ENCODE measurements at regions not wholly inside any gene's neighbourhood (a gene's known extent, or its start where the extent isn't known, plus 50 kb on each side); places are given as distances from the start of the nearest gene placed in this dataset.
A peak's percentile ranks its signal among the peaks of the same experiment; 100 is the strongest.

GRCh38 chr6:99846006-99846405 is 148.0 kb downstream of the MCHR2 start (continued):
- TF ChIP-seq CHD7 (IDR thresholded peaks at IDR 0.05; ENCODE audit: insufficient replicate concordance, low read length) (peak; percentile 44), YY1 (IDR thresholded peaks at IDR 0.05; ENCODE audit: low read depth, low read length) (no peak; the same call in 1 of the 2 replicates), EP300 (IDR thresholded peaks at IDR 0.05; ENCODE audit: borderline replicate concordance in 1 of 2, low read depth in 2 of 2, low read length in 2 of 2) (no peak; a peak in 1 of 3 replicates), POLR2AphosphoS5 (IDR thresholded peaks at IDR 0.05; ENCODE audit: low read depth, low read length) (0 out of 2 replicates have a peak, but pooled peaks have one; percentile 60), SP1 (IDR thresholded peaks at IDR 0.05; ENCODE audit: low read depth, low read length) (0 out of 2 replicates have a peak, but pooled peaks have one; percentile 48), EZH2 (IDR thresholded peaks at IDR 0.05; ENCODE audit: low read depth, low read length, severe bottlenecking) (no peak), TEAD4 (IDR thresholded peaks at IDR 0.05; ENCODE audit: low read depth, low read length) (peak; percentile 61; the same call in 1 of the 2 replicates), TCF12 (IDR thresholded peaks at IDR 0.05; ENCODE audit: low read depth, low read length) (peak; percentile 96), POU5F1 (IDR thresholded peaks at IDR 0.05; ENCODE audit: low read depth, low read length) (peak; percentile 86), NANOG (IDR thresholded peaks at IDR 0.05; ENCODE audit: insufficient read depth, low read depth, low read length, poor library complexity, severe bottlenecking) (peak; percentile 61), TBP (IDR thresholded peaks at IDR 0.05; ENCODE audit: low read depth, low read length) (no peak)

Data from H1 (cell line).